ENCODE measurements at regions not wholly inside any gene's neighbourhood (a gene's known extent, or its start where the extent isn't known, plus 50 kb on each side); places are given as distances from the start of the nearest gene placed in this dataset.

GRCh38 chr1:245015031-245015430, 139.8 kb upstream of the KIF26B start:
- H3K4me1 ChIP-seq: no peaks in the 10 kb centered on the region
- H3K4me3 ChIP-seq (ENCODE audit: low read depth, low read length): no peak overlapping the region
- H3K9me3 ChIP-seq (ENCODE audit: control insufficient read depth, low read length): no peaks in the 10 kb centered on the region
- TF ChIP-seq CTCF (IDR thresholded peaks at IDR 0.05): no peak
- no peak overlapping the region for H3K4me2 ChIP-seq (ENCODE audit: low read length)
- no peak overlapping the region for H3K27ac ChIP-seq
- no peaks in the 10 kb centered on the region for H3K79me2 ChIP-seq
- H3K9ac ChIP-seq: no peak overlapping the region
- no peaks in the 10 kb centered on the region for H3K36me3 ChIP-seq (ENCODE audit: control insufficient read depth, insufficient read depth, low read length)
- H2AFZ ChIP-seq: no peak overlapping the region
- H3K27me3 ChIP-seq (ENCODE audit: control insufficient read depth, insufficient read depth, low read length): no peaks in the 10 kb centered on the region

- no peak overlapping the region for H3K27ac ChIP-seq
- no peaks in the 10 kb centered on the region for H3K4me1 ChIP-seq
- H3K4me3 ChIP-seq (ENCODE audit: low read depth, low read length): no peak overlapping the region
- H2AFZ ChIP-seq: no peak overlapping the region
- no peaks in the 10 kb centered on the region for H3K79me2 ChIP-seq
- no peaks in the 10 kb centered on the region for H3K9me3 ChIP-seq (ENCODE audit: control insufficient read depth, low read length)
- H3K36me3 ChIP-seq (ENCODE audit: control insufficient read depth, insufficient read depth, low read length): no peaks in the 10 kb centered on the region
- TF ChIP-seq CTCF (IDR thresholded peaks at IDR 0.05): no peak
- H3K9ac ChIP-seq: no peak overlapping the region
- no peaks in the 10 kb centered on the region for H3K27me3 ChIP-seq (ENCODE audit: control insufficient read depth, insufficient read depth, low read length)
- H3K4me2 ChIP-seq (ENCODE audit: low read length): no peak overlapping the region
Observed at GRCh38 chr1:245014247-245015029, 140.3 kb upstream of the KIF26B start.

GRCh38 chr1:245010018-245010614, 144.7 kb upstream of the KIF26B start:
- Histone ChIP-seq H3K27ac (no peak overlapping the region), H3K79me2 (no peaks in the 10 kb centered on the region)

GRCh38 chr1:245008761-245009160, 144.4 kb upstream of the HNRNPU start:
- Histone ChIP-seq H3K27me3 (ENCODE audit: control insufficient read depth, insufficient read depth, low read length) (no peaks in the 10 kb centered on the region), H3K27ac (no peak overlapping the region), H3K4me3 (ENCODE audit: low read depth, low read length) (no peak overlapping the region), H2AFZ (no peak overlapping the region), H3K36me3 (ENCODE audit: control insufficient read depth, insufficient read depth, low read length) (no peaks in the 10 kb centered on the region), H3K9ac (no peak overlapping the region), H3K4me1 (no peaks in the 10 kb centered on the region), H3K79me2 (no peaks in the 10 kb centered on the region), H3K4me2 (ENCODE audit: low read length) (no peak overlapping the region), H3K9me3 (ENCODE audit: control insufficient read depth, low read length) (no peaks in the 10 kb centered on the region)
- TF ChIP-seq CTCF (IDR thresholded peaks at IDR 0.05): no peak

More at GRCh38 chr1:245010018-245010614, 144.7 kb upstream of the KIF26B start:
- Histone ChIP-seq H3K27me3 (ENCODE audit: control insufficient read depth, insufficient read depth, low read length) (no peaks in the 10 kb centered on the region), H3K36me3 (ENCODE audit: control insufficient read depth, insufficient read depth, low read length) (no peaks in the 10 kb centered on the region), H2AFZ (no peak overlapping the region), H3K9ac (no peak overlapping the region), H3K4me2 (ENCODE audit: low read length) (no peak overlapping the region), H3K4me1 (no peaks in the 10 kb centered on the region), H3K9me3 (ENCODE audit: control insufficient read depth, low read length) (no peaks in the 10 kb centered on the region), H3K4me3 (ENCODE audit: low read depth, low read length) (no peak overlapping the region)
- TF ChIP-seq CTCF (IDR thresholded peaks at IDR 0.05): no peak

Data from parathyroid adenoma (tissue), 2 donors.